H9 (cell line): ENCODE measurements at regions not wholly inside any gene's neighbourhood (a gene's known extent, or its start where the extent isn't known, plus 50 kb on each side); places are given as distances from the start of the nearest gene placed in this dataset.

ENCODE experiments used
- DNase-seq: peaks from one replicate; pipeline ENCODE4 v3.0.0-alpha.2; 2017
- H2AFZ ChIP-seq: one replicate; pipeline ENCODE4 v1.6.1; 2013; ENCODE audit warnings: mild to moderate bottlenecking, low read length, control low read depth, moderate library complexity
- H2AK5ac ChIP-seq: 2 replicates; pipeline ENCODE4 v1.6.1; 2013; ENCODE audit warnings: low read length, control low read depth, mixed read lengths; ENCODE audit not compliant: insufficient read length
- H2BK120ac ChIP-seq: one replicate; pipeline ENCODE4 v1.6.1; 2013; ENCODE audit warnings: low read depth, mild to moderate bottlenecking, low read length, control low read depth, inconsistent platforms; ENCODE audit not compliant: poor library complexity, severe bottlenecking
- H2BK12ac ChIP-seq: 2 replicates; pipeline ENCODE4 v1.6.1; 2013; ENCODE audit warnings: low read length, control low read depth, mixed read lengths, low read depth; ENCODE audit not compliant: insufficient read length
- H2BK15ac ChIP-seq: 2 replicates; pipeline ENCODE4 v1.6.1; 2013; ENCODE audit warnings: low read depth, low read length, control low read depth
- H2BK20ac ChIP-seq: one replicate; pipeline ENCODE4 v1.6.1; 2013; ENCODE audit warnings: low read depth, mild to moderate bottlenecking, low read length, control low read depth, inconsistent platforms; ENCODE audit not compliant: poor library complexity, severe bottlenecking
- H2BK5ac ChIP-seq: 2 replicates; pipeline ENCODE4 v1.6.1; 2013; ENCODE audit warnings: low read length, control low read depth, mixed read lengths; ENCODE audit not compliant: insufficient read length
- H3K14ac ChIP-seq: 2 replicates; pipeline ENCODE4 v1.6.1; 2013; ENCODE audit warnings: low read length, control low read depth; ENCODE audit not compliant: insufficient read depth
- H3K18ac ChIP-seq: 2 replicates; pipeline ENCODE4 v1.6.1; 2013; ENCODE audit warnings: low read depth, mild to moderate bottlenecking, mixed read lengths, low read length, control low read depth; ENCODE audit not compliant: insufficient read length
- H3K23ac ChIP-seq: 2 replicates; pipeline ENCODE4 v1.6.1; 2013; ENCODE audit warnings: low read length, control low read depth, mixed read lengths, low read depth; ENCODE audit not compliant: insufficient read length
- H3K23me2 ChIP-seq: 2 replicates; pipeline ENCODE4 v1.6.1; 2013; ENCODE audit warnings: low read depth, mild to moderate bottlenecking, mixed read lengths, low read length, control low read depth; ENCODE audit not compliant: insufficient read length, poor library complexity, severe bottlenecking
- H3K27ac ChIP-seq: 2 replicates; pipeline ENCODE4 v1.5.1; 2013; ENCODE audit warnings: low read length, control low read depth, mixed read lengths, low read depth; ENCODE audit not compliant: insufficient read length
- H3K27me3 ChIP-seq: 2 replicates; pipeline ENCODE4 v1.6.1; 2013; ENCODE audit warnings: low read length, control low read depth, inconsistent platforms; ENCODE audit not compliant: insufficient read depth
- H3K4ac ChIP-seq: 2 replicates; pipeline ENCODE4 v1.6.1; 2013; ENCODE audit warnings: low read depth, mild to moderate bottlenecking, control low read depth, inconsistent platforms, low read length, moderate library complexity
- H3K4me1 ChIP-seq: 2 replicates; pipeline ENCODE4 v1.6.1; 2013; ENCODE audit warnings: low read length, control low read depth, inconsistent platforms; ENCODE audit not compliant: insufficient read depth
- H3K4me2 ChIP-seq: 2 replicates; pipeline ENCODE4 v1.6.1; 2013; ENCODE audit warnings: low read length, control low read depth, mixed read lengths; ENCODE audit not compliant: insufficient read length, insufficient read depth
- H3K56ac ChIP-seq: 2 replicates; pipeline ENCODE4 v1.6.1; 2013; ENCODE audit warnings: low read depth, mild to moderate bottlenecking, mixed read lengths, low read length, control low read depth; ENCODE audit not compliant: insufficient read length
- H3K79me1 ChIP-seq: 2 replicates; pipeline ENCODE4 v1.6.1; 2013; ENCODE audit warnings: low read depth, mild to moderate bottlenecking, moderate library complexity, low read length, control low read depth, inconsistent platforms; ENCODE audit not compliant: insufficient read depth, poor library complexity, severe bottlenecking
- H3K79me2 ChIP-seq: 2 replicates; pipeline ENCODE4 v1.6.1; 2013; ENCODE audit warnings: low read length, control low read depth, inconsistent platforms; ENCODE audit not compliant: insufficient read depth
- H3K9ac ChIP-seq: 2 replicates; pipeline ENCODE4 v1.6.1; 2013; ENCODE audit warnings: low read length, control low read depth, mixed read lengths; ENCODE audit not compliant: insufficient read length; ENCODE audit errors: extremely low read depth
- H3K9me3 ChIP-seq: one replicate; pipeline ENCODE4 v1.6.1; 2013; ENCODE audit warnings: low read depth, low read length, inconsistent platforms; ENCODE audit not compliant: control insufficient read depth
- H3T11ph ChIP-seq: one replicate; pipeline ENCODE4 v1.6.1; 2013; ENCODE audit warnings: mild to moderate bottlenecking, low read length, control low read depth, inconsistent platforms
- H4K20me1 ChIP-seq: one replicate; pipeline ENCODE4 v1.6.1; 2013; ENCODE audit not compliant: control insufficient read depth, insufficient read length, insufficient read depth
- H4K5ac ChIP-seq: 2 replicates; pipeline ENCODE4 v1.6.1; 2013; ENCODE audit warnings: low read depth, mild to moderate bottlenecking, mixed read lengths, low read length, control low read depth; ENCODE audit not compliant: insufficient read length
- H4K8ac ChIP-seq: replicated peaks from 2 replicates; pipeline ENCODE4 v1.6.1; 2013; ENCODE audit warnings: low read length, control low read depth, mixed read lengths, low read depth; ENCODE audit not compliant: insufficient read length
- H4K91ac ChIP-seq: 2 replicates; pipeline ENCODE4 v1.6.1; 2013; ENCODE audit warnings: low read depth, mild to moderate bottlenecking, moderate library complexity, mixed read lengths, low read length, control low read depth; ENCODE audit not compliant: insufficient read length
- H3K27ac Mint-ChIP-seq, 3 experiments: 2 replicates in 2 of 3; 3 replicates in 1 of 3; pipeline ENCODE4 v1.8.0; 2020 to 2021; ENCODE audit warnings: mixed read lengths in 3 of 3, mild to moderate bottlenecking in 1 of 3, moderate library complexity in 1 of 3
- H3K27me3 Mint-ChIP-seq: 2 replicates; pipeline ENCODE4 v1.8.0; 2021; ENCODE audit warnings: low read depth, mild to moderate bottlenecking, moderate library complexity, mixed read lengths
- H3K36me3 Mint-ChIP-seq, 3 experiments: 2 replicates in 2 of 3; 3 replicates in 1 of 3; pipeline ENCODE4 v1.8.0; 2020 to 2021; ENCODE audit warnings: low read depth in 3 of 3, mixed read lengths in 3 of 3; ENCODE audit not compliant: insufficient read depth in 1 of 3
- H3K4me1 Mint-ChIP-seq, 2 experiments: 2 replicates each; pipeline ENCODE4 v1.8.0; 2020; ENCODE audit warnings: mixed read lengths in 2 of 2
- H3K4me3 Mint-ChIP-seq, 2 experiments: 2 replicates in 1 of 2; 3 replicates in 1 of 2; pipeline ENCODE4 v1.8.0; 2020 to 2021; ENCODE audit warnings: mild to moderate bottlenecking in 2 of 2, mixed read lengths in 2 of 2, moderate library complexity in 1 of 2
- H3K9me3 Mint-ChIP-seq, 2 experiments: 2 replicates in 1 of 2; 3 replicates in 1 of 2; pipeline ENCODE4 v1.8.0; 2020; ENCODE audit warnings: mild to moderate bottlenecking in 2 of 2, mixed read lengths in 2 of 2, moderate library complexity in 1 of 2
- WGBS: extraction: QIAGEN DNeasy Blood & Tissue Kit; methylation state at CpG from one replicate; pipeline ENCODE4 v1.1.7; 2013; ENCODE audit warnings: missing lambda C conversion rate, low lambda C conversion rate, mixed read lengths; ENCODE audit not compliant: insufficient read length; ENCODE audit errors: extremely low coverage; 5-methylcytosine and 5-hydroxymethylcytosine counted together
- TF ChIP-seq, protein P1 (sequence below): fragments of 200-600 bp; sonication (generic); conservative IDR thresholded peaks from 3 replicates; pipeline ENCODE4 v1.8.0; 2021; ENCODE audit warnings: antibody characterized with exemption, mild to moderate bottlenecking

DNA sequence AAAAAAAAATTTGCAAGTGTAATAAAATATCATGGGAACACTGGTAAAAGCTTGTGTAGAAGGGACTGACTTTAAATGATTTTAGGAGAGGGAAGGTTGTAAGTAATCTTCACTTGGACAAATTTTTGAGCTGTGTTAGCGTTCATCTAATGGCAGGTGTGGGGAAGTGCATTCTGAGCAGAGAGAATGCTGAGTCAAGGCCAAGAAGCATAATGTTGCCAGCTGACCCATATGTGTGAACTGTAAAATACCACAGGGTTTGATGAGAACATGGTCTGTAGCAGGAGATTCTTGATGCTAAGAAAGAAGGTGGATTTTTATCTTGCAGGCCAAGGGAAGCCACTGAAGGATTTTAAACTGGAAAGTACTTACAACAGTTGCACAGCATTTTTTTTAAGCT is 98.2 kb upstream of the ZNF32 start:
- H3K9me3 Mint-ChIP-seq, result no peaks in the 10 kb centered on the region; a peak in 2 of 5 replicates
- Histone ChIP-seq H4K20me1 (no peaks in the 10 kb centered on the region), H3T11ph (no peak overlapping the region), H2BK12ac (no peak overlapping the region), H3K23me2 (no peaks in the 10 kb centered on the region), H2AK5ac (no peak overlapping the region), H3K4me2 (no peak overlapping the region), H3K4me1 (no peaks in the 10 kb centered on the region), H3K9ac (no peak overlapping the region), H2BK5ac (no peak overlapping the region), H3K9me3 (no peaks in the 10 kb centered on the region), H3K18ac (no peak overlapping the region), H3K23ac (no peak overlapping the region), H3K4ac (no peak overlapping the region), H2BK20ac (no peak overlapping the region), H3K27me3 (no peaks in the 10 kb centered on the region), H3K79me2 (no peaks in the 10 kb centered on the region), H4K91ac (no peak overlapping the region), H2BK15ac (no peak overlapping the region), H3K27ac (no peak overlapping the region), H3K79me1 (no peaks in the 10 kb centered on the region), H4K5ac (no peak overlapping the region), H2BK120ac (no peak overlapping the region), H3K56ac (no peak overlapping the region), H4K8ac (no peak overlapping the region), H2AFZ (no peak overlapping the region), H3K14ac (no peak overlapping the region)
- H3K36me3 Mint-ChIP-seq, result no peaks in the 10 kb centered on the region
- H3K4me3 Mint-ChIP-seq, result no peak overlapping the region
- H3K27ac Mint-ChIP-seq, result no peak overlapping the region
- H3K4me1 Mint-ChIP-seq, result 0 out of 4 replicates have a peak, but pooled peaks cover 0 to 1% of the 10 kb centered on the region in 2 experiments
- DNase-seq, result no peak
- WGBS, result no CpG with 5 or more reads among the region's 1 CpG
- peaks cover 23% of the 10 kb centered on the region for H3K27me3 Mint-ChIP-seq
- TF ChIP-seq, protein P1, sequence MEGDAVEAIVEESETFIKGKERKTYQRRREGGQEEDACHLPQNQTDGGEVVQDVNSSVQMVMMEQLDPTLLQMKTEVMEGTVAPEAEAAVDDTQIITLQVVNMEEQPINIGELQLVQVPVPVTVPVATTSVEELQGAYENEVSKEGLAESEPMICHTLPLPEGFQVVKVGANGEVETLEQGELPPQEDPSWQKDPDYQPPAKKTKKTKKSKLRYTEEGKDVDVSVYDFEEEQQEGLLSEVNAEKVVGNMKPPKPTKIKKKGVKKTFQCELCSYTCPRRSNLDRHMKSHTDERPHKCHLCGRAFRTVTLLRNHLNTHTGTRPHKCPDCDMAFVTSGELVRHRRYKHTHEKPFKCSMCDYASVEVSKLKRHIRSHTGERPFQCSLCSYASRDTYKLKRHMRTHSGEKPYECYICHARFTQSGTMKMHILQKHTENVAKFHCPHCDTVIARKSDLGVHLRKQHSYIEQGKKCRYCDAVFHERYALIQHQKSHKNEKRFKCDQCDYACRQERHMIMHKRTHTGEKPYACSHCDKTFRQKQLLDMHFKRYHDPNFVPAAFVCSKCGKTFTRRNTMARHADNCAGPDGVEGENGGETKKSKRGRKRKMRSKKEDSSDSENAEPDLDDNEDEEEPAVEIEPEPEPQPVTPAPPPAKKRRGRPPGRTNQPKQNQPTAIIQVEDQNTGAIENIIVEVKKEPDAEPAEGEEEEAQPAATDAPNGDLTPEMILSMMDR, result no peak
